ENCODE measurements at regions not wholly inside any gene's neighbourhood (a gene's known extent, or its start where the extent isn't known, plus 50 kb on each side); places are given as distances from the start of the nearest gene placed in this dataset.

DNA sequence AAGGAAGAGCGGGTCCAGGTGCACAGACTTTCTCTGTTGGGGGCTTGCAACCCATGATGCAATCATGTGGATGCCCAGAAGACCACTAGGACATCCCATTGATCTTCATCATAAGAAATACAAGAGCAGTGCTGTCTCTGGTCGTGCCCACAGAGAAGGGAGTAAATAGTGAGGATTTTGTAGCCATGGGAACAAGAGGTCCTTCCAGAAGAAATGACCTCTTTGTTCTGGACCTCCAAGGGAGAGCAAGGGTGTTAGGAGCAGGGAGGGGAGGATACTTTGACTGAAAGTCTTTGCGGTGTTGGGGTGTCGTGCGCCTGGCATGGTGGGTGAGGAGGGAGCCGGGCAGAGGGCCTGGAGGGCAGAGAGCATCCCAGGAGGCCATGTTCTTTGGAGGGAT, 55.0 kb upstream of the EN2 start:
- TF ChIP-seq, protein P1, sequence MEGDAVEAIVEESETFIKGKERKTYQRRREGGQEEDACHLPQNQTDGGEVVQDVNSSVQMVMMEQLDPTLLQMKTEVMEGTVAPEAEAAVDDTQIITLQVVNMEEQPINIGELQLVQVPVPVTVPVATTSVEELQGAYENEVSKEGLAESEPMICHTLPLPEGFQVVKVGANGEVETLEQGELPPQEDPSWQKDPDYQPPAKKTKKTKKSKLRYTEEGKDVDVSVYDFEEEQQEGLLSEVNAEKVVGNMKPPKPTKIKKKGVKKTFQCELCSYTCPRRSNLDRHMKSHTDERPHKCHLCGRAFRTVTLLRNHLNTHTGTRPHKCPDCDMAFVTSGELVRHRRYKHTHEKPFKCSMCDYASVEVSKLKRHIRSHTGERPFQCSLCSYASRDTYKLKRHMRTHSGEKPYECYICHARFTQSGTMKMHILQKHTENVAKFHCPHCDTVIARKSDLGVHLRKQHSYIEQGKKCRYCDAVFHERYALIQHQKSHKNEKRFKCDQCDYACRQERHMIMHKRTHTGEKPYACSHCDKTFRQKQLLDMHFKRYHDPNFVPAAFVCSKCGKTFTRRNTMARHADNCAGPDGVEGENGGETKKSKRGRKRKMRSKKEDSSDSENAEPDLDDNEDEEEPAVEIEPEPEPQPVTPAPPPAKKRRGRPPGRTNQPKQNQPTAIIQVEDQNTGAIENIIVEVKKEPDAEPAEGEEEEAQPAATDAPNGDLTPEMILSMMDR (IDR thresholded peaks at IDR 0.05; ENCODE audit: low read length), result no peak
- TF ChIP-seq EZH2 (optimal IDR thresholded peaks at IDR 0.05; ENCODE audit: low read depth, low read length), result no peak

Measured in MM.1S (cell line).